ENCODE measurements at regions not wholly inside any gene's neighbourhood (a gene's known extent, or its start where the extent isn't known, plus 50 kb on each side); places are given as distances from the start of the nearest gene placed in this dataset.

DNA sequence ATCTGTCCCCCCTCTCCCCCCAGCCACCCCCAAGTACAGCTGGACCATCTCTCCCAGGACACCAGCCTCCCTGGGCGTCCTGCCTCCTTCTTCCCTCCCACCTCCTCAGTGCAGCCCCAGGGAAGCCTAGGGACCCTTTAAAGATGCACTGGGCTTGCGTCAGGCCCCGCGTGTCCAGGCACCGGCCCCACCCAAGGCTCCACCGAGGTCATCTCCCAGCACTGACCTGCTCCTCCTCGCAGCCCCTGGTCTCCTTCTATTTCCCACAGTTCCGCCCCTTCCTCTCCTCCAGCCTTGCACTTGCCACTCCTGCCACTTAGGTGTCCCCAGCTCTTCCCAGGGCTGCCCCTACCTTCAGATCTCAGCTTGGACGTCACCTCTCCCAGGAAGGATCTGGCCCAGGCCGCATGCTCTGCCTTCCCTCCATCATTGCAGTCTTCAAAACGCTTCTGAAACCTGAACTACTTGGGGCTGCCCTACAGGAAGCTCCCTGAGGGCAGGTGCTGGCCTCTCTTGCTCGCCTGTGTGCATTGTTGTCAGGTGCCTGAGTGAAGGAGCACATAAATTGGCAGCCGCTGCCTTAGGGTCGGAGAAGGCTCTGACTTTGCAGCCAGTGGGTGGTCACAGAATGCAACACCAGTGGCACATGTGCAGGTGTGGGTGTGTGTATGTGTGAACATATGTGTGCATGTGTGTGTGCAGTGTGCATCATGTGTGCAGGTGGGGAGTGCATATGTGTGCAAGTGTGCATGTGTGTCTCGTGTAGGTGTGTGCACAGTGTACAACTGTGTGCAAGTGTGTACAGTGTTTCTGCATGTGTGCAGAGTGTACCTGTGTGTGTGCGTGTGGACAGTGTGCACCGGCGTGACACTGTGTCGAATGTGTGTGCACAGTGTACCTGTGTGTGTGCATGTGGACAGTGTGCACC, 152.9 kb downstream of the C9orf50 start:
- no peak overlapping the region for H3K4me3 ChIP-seq (ENCODE audit: low read depth, low read length)
- TF ChIP-seq, protein P1, sequence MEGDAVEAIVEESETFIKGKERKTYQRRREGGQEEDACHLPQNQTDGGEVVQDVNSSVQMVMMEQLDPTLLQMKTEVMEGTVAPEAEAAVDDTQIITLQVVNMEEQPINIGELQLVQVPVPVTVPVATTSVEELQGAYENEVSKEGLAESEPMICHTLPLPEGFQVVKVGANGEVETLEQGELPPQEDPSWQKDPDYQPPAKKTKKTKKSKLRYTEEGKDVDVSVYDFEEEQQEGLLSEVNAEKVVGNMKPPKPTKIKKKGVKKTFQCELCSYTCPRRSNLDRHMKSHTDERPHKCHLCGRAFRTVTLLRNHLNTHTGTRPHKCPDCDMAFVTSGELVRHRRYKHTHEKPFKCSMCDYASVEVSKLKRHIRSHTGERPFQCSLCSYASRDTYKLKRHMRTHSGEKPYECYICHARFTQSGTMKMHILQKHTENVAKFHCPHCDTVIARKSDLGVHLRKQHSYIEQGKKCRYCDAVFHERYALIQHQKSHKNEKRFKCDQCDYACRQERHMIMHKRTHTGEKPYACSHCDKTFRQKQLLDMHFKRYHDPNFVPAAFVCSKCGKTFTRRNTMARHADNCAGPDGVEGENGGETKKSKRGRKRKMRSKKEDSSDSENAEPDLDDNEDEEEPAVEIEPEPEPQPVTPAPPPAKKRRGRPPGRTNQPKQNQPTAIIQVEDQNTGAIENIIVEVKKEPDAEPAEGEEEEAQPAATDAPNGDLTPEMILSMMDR (IDR thresholded peaks at IDR 0.05; ENCODE audit: low read depth, low read length) = no peak

DNA sequence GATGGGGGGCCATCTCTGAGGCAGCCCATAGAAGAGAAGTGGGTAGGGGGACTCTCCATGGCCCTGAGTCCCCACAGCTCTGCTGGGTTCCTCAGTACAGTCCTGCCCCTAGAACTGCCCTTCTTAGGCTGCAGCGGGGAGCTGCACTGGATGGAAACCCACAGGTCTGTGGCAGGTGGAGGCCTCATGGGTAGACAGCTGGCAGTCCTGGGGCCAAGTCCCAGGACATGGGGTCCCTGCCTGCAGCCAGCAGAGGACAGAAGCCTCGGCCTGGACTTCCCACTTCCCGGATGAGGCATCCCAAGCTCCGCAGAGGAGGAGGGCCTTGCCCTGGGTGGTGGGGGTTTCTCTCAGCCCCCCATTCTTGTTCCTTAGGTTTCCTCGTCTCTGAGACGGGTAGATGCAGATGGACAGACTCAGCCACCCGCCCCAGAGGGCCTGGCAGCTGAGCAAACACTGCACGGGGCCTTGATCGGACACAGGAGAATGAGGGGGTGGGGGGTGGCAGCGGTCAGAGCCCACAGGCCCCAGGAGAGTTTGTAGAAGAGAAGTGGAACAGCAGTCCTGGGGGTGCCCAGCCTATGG, 153.8 kb downstream of the C9orf50 start:
- TF ChIP-seq, protein P1 (IDR thresholded peaks at IDR 0.05; ENCODE audit: low read depth, low read length) = no peak
- no peak overlapping the region for H3K4me3 ChIP-seq (ENCODE audit: low read depth, low read length)

DNA sequence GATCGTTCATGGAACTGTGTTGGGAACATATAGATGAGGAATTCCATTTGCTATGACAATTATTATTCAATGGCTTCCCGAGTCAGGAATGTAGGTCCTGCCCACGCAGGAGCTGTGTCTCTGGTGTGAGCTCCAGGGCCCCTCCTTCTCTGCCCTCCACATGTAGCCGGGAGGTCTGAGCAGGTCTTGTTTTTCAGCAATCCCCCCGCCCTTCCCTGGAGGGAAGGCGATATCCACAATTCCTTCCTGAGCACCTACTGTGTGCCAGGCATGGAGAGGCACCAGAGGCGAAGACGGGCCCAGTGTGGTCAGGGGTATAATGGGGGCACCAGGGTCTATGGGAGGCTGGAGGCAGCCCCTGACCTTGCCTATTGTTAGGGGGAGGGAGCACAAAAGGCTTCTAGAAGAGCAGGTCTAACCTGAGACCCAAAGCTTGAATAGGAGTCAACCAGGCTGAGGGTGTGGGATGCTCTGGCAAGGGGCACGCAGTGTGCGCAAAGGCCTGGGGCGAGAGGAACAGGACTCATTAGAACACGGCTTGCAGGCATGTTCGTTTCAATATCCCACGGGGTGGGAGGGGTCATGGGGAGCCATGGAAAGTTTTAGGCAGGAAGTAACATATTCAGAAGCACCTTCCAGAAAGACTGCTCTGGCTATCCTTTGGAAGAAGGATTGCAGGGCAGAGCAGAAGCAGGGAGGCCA, 154.9 kb downstream of the C9orf50 start:
- H3K4me3 ChIP-seq (ENCODE audit: low read depth, low read length) = no peak overlapping the region
- TF ChIP-seq, protein P1 (IDR thresholded peaks at IDR 0.05; ENCODE audit: low read depth, low read length) = no peak

DNA sequence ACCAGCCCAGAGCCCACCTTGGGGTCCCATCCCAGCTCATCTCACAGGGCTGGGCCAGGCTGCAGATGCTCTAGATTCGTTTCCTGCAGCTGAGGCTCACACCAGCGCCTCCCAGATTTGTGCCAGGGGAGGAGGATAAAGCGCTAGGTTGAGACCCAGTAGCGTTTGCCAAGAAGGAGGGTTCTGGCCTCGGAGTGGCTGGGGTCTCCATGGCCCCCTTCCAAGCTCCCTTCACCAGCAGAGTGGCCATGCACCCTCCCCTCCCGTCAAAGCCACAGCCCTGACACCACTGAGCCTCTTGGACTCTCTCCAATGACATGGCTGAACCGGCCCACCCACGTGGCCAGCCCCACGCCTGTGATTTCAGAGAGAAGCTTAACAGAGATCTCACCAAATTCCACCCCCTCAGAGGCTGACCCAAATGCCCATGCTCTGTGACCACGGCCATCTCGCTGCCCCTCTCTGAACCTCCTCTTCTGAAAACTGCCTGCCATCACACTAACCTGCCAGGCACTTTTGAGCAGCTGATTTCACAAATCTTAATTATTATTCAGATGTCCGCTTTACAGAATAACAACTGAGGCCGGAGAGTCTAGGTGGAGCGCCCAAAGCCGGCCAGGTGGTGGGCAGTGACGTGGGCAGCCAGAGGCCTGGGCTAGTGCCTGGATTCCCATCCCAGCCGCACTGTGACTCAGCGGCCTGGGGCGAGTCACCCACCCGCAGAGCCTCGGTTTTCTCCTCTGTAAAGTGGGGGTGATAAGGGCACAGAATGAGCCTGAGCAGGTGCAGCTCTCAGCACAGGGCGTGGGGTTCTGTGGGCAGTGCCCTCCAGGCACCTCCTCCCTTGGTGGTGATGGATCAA, 155.7 kb downstream of the C9orf50 start:
- TF ChIP-seq, protein P1 (IDR thresholded peaks at IDR 0.05; ENCODE audit: low read depth, low read length) = no peak
- no peak overlapping the region for H3K4me3 ChIP-seq (ENCODE audit: low read depth, low read length)

DNA sequence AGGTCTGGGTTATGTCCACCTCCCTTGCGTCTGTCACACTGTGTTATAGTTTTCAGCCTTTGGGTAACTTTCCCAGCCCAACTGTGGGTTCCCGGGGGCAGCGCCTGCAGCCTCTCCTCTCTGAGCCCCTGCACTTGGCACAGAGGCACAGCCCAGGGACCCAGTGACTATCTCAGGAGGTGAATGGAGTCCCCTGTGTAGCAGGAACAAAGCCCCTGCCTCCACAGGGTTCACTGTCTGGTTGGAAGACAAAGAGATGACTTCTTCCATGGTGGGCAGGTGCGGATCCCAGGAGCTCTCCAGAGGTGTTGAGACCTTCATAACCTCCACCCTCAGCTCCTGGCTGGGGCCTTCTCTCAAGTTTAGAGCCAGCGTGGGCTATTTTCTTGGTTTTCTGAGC, 156.9 kb downstream of the C9orf50 start:
- TF ChIP-seq, protein P1 (IDR thresholded peaks at IDR 0.05; ENCODE audit: low read depth, low read length) = no peak
- no peak overlapping the region for H3K4me3 ChIP-seq (ENCODE audit: low read depth, low read length)

DNA sequence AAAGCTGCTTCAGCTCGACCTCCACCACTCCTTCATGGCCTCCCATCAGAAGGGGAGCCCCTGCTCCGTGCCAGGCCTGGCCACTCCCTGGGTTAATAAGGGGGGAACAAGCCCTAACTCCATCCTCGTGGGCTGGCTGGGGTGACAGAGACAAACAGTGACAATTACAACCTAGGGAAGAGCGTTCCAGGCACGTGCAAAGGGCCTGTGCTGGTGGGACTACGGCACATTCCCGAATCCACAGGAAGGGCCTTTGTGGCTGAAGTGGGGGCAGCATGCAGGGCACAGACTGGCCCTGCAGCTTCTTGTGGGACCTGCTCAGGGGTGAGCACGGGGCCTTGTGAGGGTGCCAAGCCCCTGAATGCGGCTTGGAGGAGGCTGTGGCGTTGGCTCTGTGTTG, 157.4 kb downstream of the C9orf50 start:
- no peak overlapping the region for H3K4me3 ChIP-seq (ENCODE audit: low read depth, low read length)
- TF ChIP-seq, protein P1 (IDR thresholded peaks at IDR 0.05; ENCODE audit: low read depth, low read length) = no peak

All from WI38 (cell line).